Neutrophil (primary cell): ENCODE measurements at regions not wholly inside any gene's neighbourhood (a gene's known extent, or its start where the extent isn't known, plus 50 kb on each side); places are given as distances from the start of the nearest gene placed in this dataset.

Experiments
- H3K27ac ChIP-seq: fragments of 200-600 bp; sonication (generic); 2 replicates; pipeline ENCODE4 v1.5.1; 2016; ENCODE audit warnings: mild to moderate bottlenecking, moderate library complexity
- H3K27me3 ChIP-seq: fragments of 200-600 bp; sonication (generic); 2 replicates; pipeline ENCODE4 v1.6.0; 2016; ENCODE audit warnings: mild to moderate bottlenecking
- H3K36me3 ChIP-seq: fragments of 200-600 bp; sonication (generic); 2 replicates; pipeline ENCODE4 v1.5.1; 2017
- H3K4me1 ChIP-seq, 2 experiments: fragments of 200-600 bp in 1 of 2; sonication (generic) in 1 of 2; 1 replicate in 1 of 2; 2 replicates in 1 of 2; pipeline versions ENCODE4 v1.5.1 to v1.6.1; 2013 to 2016; ENCODE audit warnings: low read depth in 1 of 2, low read length in 1 of 2, mild to moderate bottlenecking in 1 of 2, moderate library complexity in 1 of 2; ENCODE audit not compliant: control insufficient read depth in 1 of 2, insufficient read depth in 1 of 2
- H3K4me3 ChIP-seq, 2 experiments: fragments of 200-600 bp in 1 of 2; sonication (generic) in 1 of 2; 1 replicate in 1 of 2; 2 replicates in 1 of 2; pipeline ENCODE4 v1.5.1; 2013 to 2016; ENCODE audit warnings: low read depth in 1 of 2, low read length in 1 of 2, mild to moderate bottlenecking in 1 of 2, moderate library complexity in 1 of 2
- H3K9me3 ChIP-seq: fragments of 200-600 bp; sonication (generic); 2 replicates; pipeline ENCODE4 v1.5.1; 2016
- TF ChIP-seq, protein P1 (sequence below): fragments of 200-600 bp; sonication (generic); IDR thresholded peaks from 2 replicates; pipeline ENCODE4 v1.5.1; 2016; ENCODE audit warnings: antibody characterized with exemption

DNA sequence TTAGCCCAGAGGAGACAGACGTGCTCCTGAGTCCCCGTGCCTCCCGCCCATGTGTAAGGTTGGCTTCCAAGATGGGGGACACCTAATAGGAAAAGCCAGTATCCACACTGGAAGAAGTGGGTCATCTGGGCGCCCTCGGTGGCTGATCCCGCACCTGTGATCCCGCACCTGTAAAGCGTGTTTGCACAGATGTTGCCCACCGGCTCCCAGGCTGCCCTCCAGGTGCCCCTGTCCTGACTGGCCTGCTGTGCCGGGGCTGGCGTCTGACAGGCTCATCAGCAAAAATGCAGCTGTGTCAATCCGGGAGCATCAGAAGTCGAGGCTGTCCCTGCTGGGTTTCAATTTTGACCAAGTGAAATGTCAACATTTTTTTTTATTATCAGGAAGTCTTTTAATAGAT lies 88.5 kb downstream of the IRX1 start:
- H3K9me3 ChIP-seq, result no peaks in the 10 kb centered on the region
- TF ChIP-seq, protein P1, sequence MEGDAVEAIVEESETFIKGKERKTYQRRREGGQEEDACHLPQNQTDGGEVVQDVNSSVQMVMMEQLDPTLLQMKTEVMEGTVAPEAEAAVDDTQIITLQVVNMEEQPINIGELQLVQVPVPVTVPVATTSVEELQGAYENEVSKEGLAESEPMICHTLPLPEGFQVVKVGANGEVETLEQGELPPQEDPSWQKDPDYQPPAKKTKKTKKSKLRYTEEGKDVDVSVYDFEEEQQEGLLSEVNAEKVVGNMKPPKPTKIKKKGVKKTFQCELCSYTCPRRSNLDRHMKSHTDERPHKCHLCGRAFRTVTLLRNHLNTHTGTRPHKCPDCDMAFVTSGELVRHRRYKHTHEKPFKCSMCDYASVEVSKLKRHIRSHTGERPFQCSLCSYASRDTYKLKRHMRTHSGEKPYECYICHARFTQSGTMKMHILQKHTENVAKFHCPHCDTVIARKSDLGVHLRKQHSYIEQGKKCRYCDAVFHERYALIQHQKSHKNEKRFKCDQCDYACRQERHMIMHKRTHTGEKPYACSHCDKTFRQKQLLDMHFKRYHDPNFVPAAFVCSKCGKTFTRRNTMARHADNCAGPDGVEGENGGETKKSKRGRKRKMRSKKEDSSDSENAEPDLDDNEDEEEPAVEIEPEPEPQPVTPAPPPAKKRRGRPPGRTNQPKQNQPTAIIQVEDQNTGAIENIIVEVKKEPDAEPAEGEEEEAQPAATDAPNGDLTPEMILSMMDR, result no peak
- H3K27ac ChIP-seq, result no peak overlapping the region
- H3K4me1 ChIP-seq, result no peaks in the 10 kb centered on the region
- H3K36me3 ChIP-seq, result no peaks in the 10 kb centered on the region
- no peaks in the 10 kb centered on the region for H3K27me3 ChIP-seq
- H3K4me3 ChIP-seq, result no peak overlapping the region

DNA sequence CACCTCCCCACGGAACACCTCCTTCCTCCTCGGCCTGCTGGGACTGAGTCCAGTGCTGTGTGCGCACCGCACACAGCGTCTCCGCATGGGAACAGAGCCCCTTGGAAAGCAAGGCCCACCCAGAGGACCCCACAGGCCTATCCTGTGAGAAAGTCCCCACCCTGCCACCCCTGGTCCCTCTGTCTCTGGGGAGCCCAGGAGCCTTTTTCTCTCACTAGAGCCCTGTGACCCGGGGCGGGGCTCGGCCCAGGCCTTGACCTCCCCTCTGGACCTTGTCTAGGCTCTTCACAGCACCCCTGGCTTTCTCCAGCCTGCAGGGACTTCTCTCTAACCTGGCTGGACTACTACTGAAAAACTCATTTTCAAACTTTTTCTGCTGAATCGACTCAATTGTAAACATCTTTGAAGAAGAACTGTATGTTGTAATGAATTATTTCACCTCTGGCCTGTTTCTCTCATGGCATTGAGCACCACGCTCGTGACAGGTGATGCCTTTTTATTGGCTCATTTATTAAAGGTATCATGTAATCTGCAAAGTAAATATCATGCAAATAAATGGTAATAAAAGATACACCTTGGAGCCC lies 89.2 kb downstream of the IRX1 start:
- TF ChIP-seq, protein P1, result no peak
- H3K36me3 ChIP-seq, result no peaks in the 10 kb centered on the region
- no peak overlapping the region for H3K27ac ChIP-seq
- H3K27me3 ChIP-seq, result no peaks in the 10 kb centered on the region
- no peak overlapping the region for H3K4me3 ChIP-seq
- no peaks in the 10 kb centered on the region for H3K9me3 ChIP-seq
- no peaks in the 10 kb centered on the region for H3K4me1 ChIP-seq

DNA sequence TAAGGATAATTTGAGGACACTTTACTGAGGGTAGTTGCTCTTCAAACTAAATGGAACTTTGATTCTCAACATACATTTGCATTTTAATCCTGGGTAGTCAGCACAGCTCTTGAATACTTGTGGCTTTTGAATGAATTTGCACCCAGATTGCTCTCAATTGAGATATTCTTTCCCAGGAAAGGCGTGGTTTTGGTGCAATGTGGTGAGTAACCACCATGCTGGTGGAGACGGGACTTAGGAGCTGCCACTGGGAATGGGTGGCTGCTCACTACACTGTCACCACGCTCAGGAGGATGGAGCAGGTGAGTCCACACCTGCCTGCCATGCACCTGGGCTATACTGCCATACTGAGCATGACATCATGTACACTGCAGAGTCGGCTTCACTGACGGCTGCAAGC lies 99.2 kb downstream of the IRX1 start:
- TF ChIP-seq, protein P1, result no peak
- Histone ChIP-seq H3K4me1 (no peaks in the 10 kb centered on the region), H3K4me3 (no peak overlapping the region), H3K27me3 (no peaks in the 10 kb centered on the region), H3K27ac (no peak overlapping the region), H3K9me3 (no peaks in the 10 kb centered on the region), H3K36me3 (no peaks in the 10 kb centered on the region)

DNA sequence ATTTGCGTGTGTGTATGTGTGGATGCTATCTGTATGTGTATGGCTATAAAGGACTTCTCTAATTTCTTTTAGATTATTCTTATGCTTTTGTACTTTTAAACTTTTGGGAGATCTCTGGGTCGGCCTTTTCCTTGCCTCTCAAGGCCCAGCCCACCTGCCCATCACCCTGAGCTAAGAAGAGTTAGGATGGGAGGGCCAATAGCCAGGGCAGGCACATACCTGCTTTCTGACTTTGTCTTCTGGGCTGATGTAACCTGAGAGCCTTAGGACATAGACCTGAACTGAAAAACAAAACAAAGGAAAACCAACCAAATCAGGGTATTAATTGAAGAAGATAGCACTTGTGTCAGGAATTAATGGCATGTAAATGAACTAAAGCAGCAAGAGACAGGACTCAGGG lies 100.2 kb downstream of the IRX1 start:
- H3K36me3 ChIP-seq, result no peaks in the 10 kb centered on the region
- TF ChIP-seq, protein P1, result no peak
- no peaks in the 10 kb centered on the region for H3K27me3 ChIP-seq
- H3K27ac ChIP-seq, result no peak overlapping the region
- no peak overlapping the region for H3K4me3 ChIP-seq
- no peaks in the 10 kb centered on the region for H3K9me3 ChIP-seq
- H3K4me1 ChIP-seq, result no peaks in the 10 kb centered on the region

DNA sequence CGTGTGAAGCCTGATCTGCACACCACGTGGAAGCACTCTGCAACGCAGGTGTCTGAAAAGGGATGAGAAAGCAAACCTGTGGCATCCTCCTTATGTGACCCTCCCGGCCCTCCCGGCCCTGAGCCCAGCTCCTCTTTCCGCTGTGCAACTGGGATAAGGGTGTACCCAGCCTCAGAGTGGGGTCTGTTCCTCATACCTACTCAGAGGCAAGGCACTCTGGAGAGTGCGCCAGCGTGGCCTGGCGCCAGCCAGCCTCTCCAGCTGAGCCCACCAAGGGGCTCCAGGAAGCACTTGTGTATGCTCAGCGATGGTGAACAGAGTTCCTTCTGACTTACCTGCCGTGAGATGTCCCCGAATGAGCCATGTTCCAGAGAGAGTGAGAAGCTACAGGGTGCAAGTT lies 102.8 kb downstream of the IRX1 start:
- H3K36me3 ChIP-seq, result no peaks in the 10 kb centered on the region
- H3K9me3 ChIP-seq, result no peaks in the 10 kb centered on the region
- no peaks in the 10 kb centered on the region for H3K27me3 ChIP-seq
- no peak overlapping the region for H3K4me3 ChIP-seq
- TF ChIP-seq, protein P1, result no peak
- H3K4me1 ChIP-seq, result no peaks in the 10 kb centered on the region
- no peak overlapping the region for H3K27ac ChIP-seq

DNA sequence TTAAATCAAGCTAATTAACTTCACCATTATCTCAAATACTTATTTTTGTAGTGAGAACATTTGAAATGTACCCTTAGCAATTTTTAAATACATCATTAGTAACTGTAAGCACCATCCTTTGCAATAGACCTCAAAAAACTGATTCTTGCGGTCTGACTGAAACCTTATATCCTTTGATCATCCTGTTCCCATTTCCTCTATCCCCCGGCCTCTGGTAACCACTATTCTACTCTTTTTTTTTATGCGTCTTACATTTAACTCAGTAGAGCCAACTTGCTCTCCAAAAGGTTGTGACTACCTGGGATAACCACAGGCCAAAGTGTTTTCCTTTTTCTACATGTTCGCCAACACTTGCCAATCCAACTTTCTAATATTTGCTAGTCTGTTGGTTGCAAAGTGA lies 106.1 kb downstream of the IRX1 start:
- TF ChIP-seq, protein P1, result no peak

More for the DNA sequence above, 106.1 kb downstream of the IRX1 start:
- no peak overlapping the region for H3K27ac ChIP-seq
- H3K36me3 ChIP-seq, result no peaks in the 10 kb centered on the region
- no peaks in the 10 kb centered on the region for H3K27me3 ChIP-seq
- H3K4me1 ChIP-seq, result no peaks in the 10 kb centered on the region
- no peaks in the 10 kb centered on the region for H3K9me3 ChIP-seq
- H3K4me3 ChIP-seq, result no peak overlapping the region
